ENCODE measurements at regions not wholly inside any gene's neighbourhood (a gene's known extent, or its start where the extent isn't known, plus 50 kb on each side); places are given as distances from the start of the nearest gene placed in this dataset.

DNA sequence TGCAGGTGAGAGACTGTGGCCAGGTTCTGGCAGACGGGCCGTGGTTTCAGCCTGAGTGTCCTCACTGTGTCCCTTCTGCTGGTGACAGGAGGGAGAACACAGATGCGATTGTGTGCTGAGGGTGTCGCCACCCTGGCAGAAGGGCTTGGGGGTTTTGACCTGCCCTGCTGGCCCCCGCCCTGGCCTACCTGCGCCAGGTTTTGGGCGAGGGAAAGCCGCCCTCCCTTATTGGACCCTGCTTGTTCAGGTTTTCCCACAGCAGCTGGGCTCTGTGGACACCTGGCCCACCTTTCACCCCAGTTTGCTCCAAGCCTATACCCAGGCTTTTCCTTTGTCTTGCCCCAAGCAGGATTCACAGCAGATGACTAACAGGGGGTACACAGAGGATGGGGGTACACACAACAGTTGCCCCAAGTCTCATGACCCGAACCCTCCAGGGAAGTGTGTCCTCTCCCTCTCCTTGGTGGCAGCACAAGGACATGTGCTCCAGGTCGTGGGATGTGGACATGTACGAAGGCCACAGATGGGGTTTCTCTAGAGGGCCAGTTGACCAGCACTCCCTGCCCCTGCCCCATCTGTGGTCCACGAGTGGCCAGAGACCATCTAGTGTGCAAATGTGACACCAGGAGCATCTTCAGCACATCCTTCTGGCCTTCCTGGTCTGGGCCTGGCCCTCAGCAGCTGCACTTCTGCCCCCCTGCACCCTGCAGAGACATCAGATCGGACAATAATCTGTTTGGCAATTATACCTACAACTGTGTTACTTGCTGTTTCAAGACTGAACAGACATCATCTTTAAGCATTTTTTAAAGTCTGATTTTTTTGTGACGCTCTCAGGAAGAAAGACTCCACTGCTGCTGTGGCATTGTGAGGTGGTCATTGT, 265.8 kb upstream of the IRX4 start:
- Histone ChIP-seq H2AFZ (ENCODE audit: low read length) (no peak overlapping the region), H3K79me2 (ENCODE audit: insufficient read depth, low read length) (no peaks in the 10 kb centered on the region), H3K4me2 (ENCODE audit: low read length) (no peak overlapping the region), H3K4me1 (ENCODE audit: insufficient read depth, low read length, severe bottlenecking) (no peaks in the 10 kb centered on the region), H3K4me3 (ENCODE audit: low read depth, low read length, poor library complexity, severe bottlenecking) (no peak overlapping the region), H3K36me3 (ENCODE audit: insufficient read depth, low read length) (no peaks in the 10 kb centered on the region), H3K9ac (ENCODE audit: low read length) (no peak overlapping the region), H3K27me3 (ENCODE audit: insufficient read depth, low read length) (no peaks in the 10 kb centered on the region), H3K27ac (ENCODE audit: low read depth, low read length, poor library complexity, severe bottlenecking) (no peak overlapping the region), H4K20me1 (ENCODE audit: insufficient read depth, low read length) (no peaks in the 10 kb centered on the region), H3K9me2 (ENCODE audit: low read depth, low read length) (no peaks in the 10 kb centered on the region), H3K9me3 (ENCODE audit: low read length) (no peaks in the 10 kb centered on the region), H3F3A (ENCODE audit: insufficient read depth, low read length) (no peaks in the 10 kb centered on the region)
- TF ChIP-seq, protein P1, sequence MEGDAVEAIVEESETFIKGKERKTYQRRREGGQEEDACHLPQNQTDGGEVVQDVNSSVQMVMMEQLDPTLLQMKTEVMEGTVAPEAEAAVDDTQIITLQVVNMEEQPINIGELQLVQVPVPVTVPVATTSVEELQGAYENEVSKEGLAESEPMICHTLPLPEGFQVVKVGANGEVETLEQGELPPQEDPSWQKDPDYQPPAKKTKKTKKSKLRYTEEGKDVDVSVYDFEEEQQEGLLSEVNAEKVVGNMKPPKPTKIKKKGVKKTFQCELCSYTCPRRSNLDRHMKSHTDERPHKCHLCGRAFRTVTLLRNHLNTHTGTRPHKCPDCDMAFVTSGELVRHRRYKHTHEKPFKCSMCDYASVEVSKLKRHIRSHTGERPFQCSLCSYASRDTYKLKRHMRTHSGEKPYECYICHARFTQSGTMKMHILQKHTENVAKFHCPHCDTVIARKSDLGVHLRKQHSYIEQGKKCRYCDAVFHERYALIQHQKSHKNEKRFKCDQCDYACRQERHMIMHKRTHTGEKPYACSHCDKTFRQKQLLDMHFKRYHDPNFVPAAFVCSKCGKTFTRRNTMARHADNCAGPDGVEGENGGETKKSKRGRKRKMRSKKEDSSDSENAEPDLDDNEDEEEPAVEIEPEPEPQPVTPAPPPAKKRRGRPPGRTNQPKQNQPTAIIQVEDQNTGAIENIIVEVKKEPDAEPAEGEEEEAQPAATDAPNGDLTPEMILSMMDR (IDR thresholded peaks at IDR 0.05; ENCODE audit: low read length) = no peak
- TF ChIP-seq EZH2 (IDR thresholded peaks at IDR 0.05; ENCODE audit: borderline replicate concordance, low read length) = no peak

- H3K4me3 ChIP-seq (ENCODE audit: low read depth, low read length, poor library complexity, severe bottlenecking) = no peak overlapping the region
- no peaks in the 10 kb centered on the region for H3K27me3 ChIP-seq (ENCODE audit: insufficient read depth, low read length)
Measured at GRCh38 chr5:2147504-2148311, 265.0 kb upstream of the IRX4 start.

GRCh38 chr5:2143646-2144353, 261.1 kb upstream of the IRX4 start:
- Histone ChIP-seq H3K9me2 (ENCODE audit: low read depth, low read length) (no peaks in the 10 kb centered on the region), H2AFZ (ENCODE audit: low read length) (no peak overlapping the region), H3K9ac (ENCODE audit: low read length) (no peak overlapping the region), H3K36me3 (ENCODE audit: insufficient read depth, low read length) (no peaks in the 10 kb centered on the region), H3K79me2 (ENCODE audit: insufficient read depth, low read length) (no peaks in the 10 kb centered on the region), H3K9me3 (ENCODE audit: low read length) (no peaks in the 10 kb centered on the region), H3K4me3 (ENCODE audit: low read depth, low read length, poor library complexity, severe bottlenecking) (no peak overlapping the region), H3F3A (ENCODE audit: insufficient read depth, low read length) (no peaks in the 10 kb centered on the region), H3K27me3 (ENCODE audit: insufficient read depth, low read length) (no peaks in the 10 kb centered on the region), H3K4me1 (ENCODE audit: insufficient read depth, low read length, severe bottlenecking) (no peaks in the 10 kb centered on the region), H3K4me2 (ENCODE audit: low read length) (no peak overlapping the region), H3K27ac (ENCODE audit: low read depth, low read length, poor library complexity, severe bottlenecking) (no peak overlapping the region), H4K20me1 (ENCODE audit: insufficient read depth, low read length) (no peaks in the 10 kb centered on the region)
- TF ChIP-seq, protein P1 (IDR thresholded peaks at IDR 0.05; ENCODE audit: low read length) = no peak
- TF ChIP-seq EZH2 (IDR thresholded peaks at IDR 0.05; ENCODE audit: borderline replicate concordance, low read length) = no peak

More at GRCh38 chr5:2147504-2148311, 265.0 kb upstream of the IRX4 start:
- Histone ChIP-seq H4K20me1 (ENCODE audit: insufficient read depth, low read length) (no peaks in the 10 kb centered on the region), H3K9me2 (ENCODE audit: low read depth, low read length) (no peaks in the 10 kb centered on the region), H3K9me3 (ENCODE audit: low read length) (no peaks in the 10 kb centered on the region), H3F3A (ENCODE audit: insufficient read depth, low read length) (no peaks in the 10 kb centered on the region), H3K9ac (ENCODE audit: low read length) (no peak overlapping the region), H3K79me2 (ENCODE audit: insufficient read depth, low read length) (no peaks in the 10 kb centered on the region), H3K4me2 (ENCODE audit: low read length) (no peak overlapping the region), H3K27ac (ENCODE audit: low read depth, low read length, poor library complexity, severe bottlenecking) (no peak overlapping the region), H3K4me1 (ENCODE audit: insufficient read depth, low read length, severe bottlenecking) (no peaks in the 10 kb centered on the region), H3K36me3 (ENCODE audit: insufficient read depth, low read length) (no peaks in the 10 kb centered on the region), H2AFZ (ENCODE audit: low read length) (no peak overlapping the region)
- TF ChIP-seq EZH2 (IDR thresholded peaks at IDR 0.05; ENCODE audit: borderline replicate concordance, low read length) = no peak
- TF ChIP-seq, protein P1 (IDR thresholded peaks at IDR 0.05; ENCODE audit: low read length) = no peak

Data from OCI-LY1 (cell line).